Karpas-422 (cell line): ENCODE measurements at regions not wholly inside any gene's neighbourhood (a gene's known extent, or its start where the extent isn't known, plus 50 kb on each side); places are given as distances from the start of the nearest gene placed in this dataset.

Source experiments
- DNase-seq: peaks from one replicate; pipeline ENCODE4 v3.0.0-alpha.2; 2015
- H2AFZ ChIP-seq: fragments of 200-600 bp; sonication (generic); 2 replicates; pipeline ENCODE4 v1.6.1; 2014; ENCODE audit warnings: antibody characterized with exemption, low read length, mixed read lengths
- H3K27ac ChIP-seq: fragments of 200-600 bp; sonication (generic); 2 replicates; pipeline ENCODE4 v1.5.1; 2014; ENCODE audit warnings: mild to moderate bottlenecking, low read length, moderate library complexity
- H3K27me3 ChIP-seq: fragments of 200-600 bp; sonication (generic); 2 replicates; pipeline ENCODE4 v1.6.1; 2014; ENCODE audit warnings: low read length, mixed read lengths
- H3K36me3 ChIP-seq: fragments of 200-600 bp; sonication (generic); 2 replicates; pipeline ENCODE4 v1.6.1; 2014; ENCODE audit warnings: low read length, mixed read lengths; ENCODE audit not compliant: insufficient read depth
- H3K4me1 ChIP-seq: fragments of 200-600 bp; sonication (generic); 2 replicates; pipeline ENCODE4 v1.6.1; 2014; ENCODE audit warnings: mild to moderate bottlenecking, low read length, mixed read lengths
- H3K4me2 ChIP-seq: fragments of 200-600 bp; sonication (generic); 2 replicates; pipeline ENCODE4 v1.6.1; 2014; ENCODE audit warnings: low read length, low read depth, mild to moderate bottlenecking; ENCODE audit not compliant: poor library complexity, severe bottlenecking
- H3K4me3 ChIP-seq: fragments of 200-600 bp; sonication (generic); 2 replicates; pipeline ENCODE4 v1.5.1; 2014; ENCODE audit warnings: mild to moderate bottlenecking, antibody characterized with exemption, low read length, mixed read lengths
- H3K79me2 ChIP-seq: fragments of 200-600 bp; sonication (generic); 2 replicates; pipeline ENCODE4 v1.6.1; 2014; ENCODE audit warnings: mild to moderate bottlenecking, low read length, mixed read lengths
- H3K9ac ChIP-seq: fragments of 200-600 bp; sonication (generic); 2 replicates; pipeline ENCODE4 v1.6.0; 2014; ENCODE audit warnings: low read length
- H3K9me2 ChIP-seq: fragments of 200-600 bp; sonication (generic), shearing (Covaris generic); replicated peaks from 2 replicates; pipeline ENCODE4 v1.6.0; 2014; ENCODE audit warnings: mild to moderate bottlenecking, low read length, moderate library complexity; ENCODE audit not compliant: insufficient read depth
- H3K9me3 ChIP-seq: fragments of 300-700, 200-600 bp; sonication (generic); 2 replicates; pipeline ENCODE4 v1.6.1; 2014; ENCODE audit warnings: low read length, mixed read lengths
- H4K20me1 ChIP-seq: fragments of 200-600 bp; sonication (generic); 2 replicates; pipeline ENCODE4 v1.6.1; 2014; ENCODE audit warnings: mild to moderate bottlenecking, antibody characterized with exemption, low read length, low read depth; ENCODE audit not compliant: insufficient read depth

- H3K9me2 ChIP-seq, result no peaks in the 10 kb centered on the region
- no peaks in the 10 kb centered on the region for H3K36me3 ChIP-seq
- H3K9me3 ChIP-seq, result no peaks in the 10 kb centered on the region
- no peak for DNase-seq
- no peaks in the 10 kb centered on the region for H3K4me1 ChIP-seq
- H2AFZ ChIP-seq, result no peak overlapping the region
- H3K27ac ChIP-seq, result no peak overlapping the region
- H3K9ac ChIP-seq, result no peak overlapping the region
- no peaks in the 10 kb centered on the region for H4K20me1 ChIP-seq
- H3K79me2 ChIP-seq, result no peaks in the 10 kb centered on the region
- no peak overlapping the region for H3K4me3 ChIP-seq
- no peak overlapping the region for H3K4me2 ChIP-seq
- H3K27me3 ChIP-seq, result no peaks in the 10 kb centered on the region
These were observed 76.8 kb upstream of the RANBP3L start for GRCh38 chr5:36378551-36378950.

GRCh38 chr5:36382890-36383289, 81.2 kb upstream of the RANBP3L start:
- no peak for DNase-seq
- no peaks in the 10 kb centered on the region for H3K27me3 ChIP-seq

GRCh38 chr5:36383942-36384341, 82.2 kb upstream of the RANBP3L start:
- Histone ChIP-seq H3K36me3 (no peaks in the 10 kb centered on the region), H3K4me3 (no peak overlapping the region), H3K9me2 (no peaks in the 10 kb centered on the region), H3K9ac (no peak overlapping the region), H3K4me2 (no peak overlapping the region), H3K27me3 (no peaks in the 10 kb centered on the region), H4K20me1 (no peaks in the 10 kb centered on the region), H3K9me3 (no peaks in the 10 kb centered on the region), H2AFZ (0 out of 2 replicates have a peak overlapping the region, but pooled peaks have one; percentile 28), H3K27ac (no peak overlapping the region), H3K4me1 (no peaks in the 10 kb centered on the region), H3K79me2 (no peaks in the 10 kb centered on the region)
- no peak for DNase-seq

More at GRCh38 chr5:36382890-36383289, 81.2 kb upstream of the RANBP3L start:
- Histone ChIP-seq H3K36me3 (no peaks in the 10 kb centered on the region), H3K4me3 (no peak overlapping the region), H4K20me1 (no peaks in the 10 kb centered on the region), H3K9ac (no peak overlapping the region), H3K27ac (no peak overlapping the region), H3K79me2 (no peaks in the 10 kb centered on the region), H3K9me3 (no peaks in the 10 kb centered on the region), H3K4me1 (no peaks in the 10 kb centered on the region), H3K4me2 (no peak overlapping the region), H3K9me2 (no peaks in the 10 kb centered on the region), H2AFZ (no peak overlapping the region)

- no peak overlapping the region for H3K4me3 ChIP-seq
- H3K27me3 ChIP-seq, result no peaks in the 10 kb centered on the region
- H3K79me2 ChIP-seq, result no peaks in the 10 kb centered on the region
- DNase-seq, result no peak
- H3K9me2 ChIP-seq, result no peaks in the 10 kb centered on the region
- no peaks in the 10 kb centered on the region for H3K4me1 ChIP-seq
- H3K27ac ChIP-seq, result no peak overlapping the region
- H2AFZ ChIP-seq, result no peak overlapping the region
- no peak overlapping the region for H3K4me2 ChIP-seq
- H3K9me3 ChIP-seq, result no peaks in the 10 kb centered on the region
- no peaks in the 10 kb centered on the region for H4K20me1 ChIP-seq
- no peak overlapping the region for H3K9ac ChIP-seq
- H3K36me3 ChIP-seq, result no peaks in the 10 kb centered on the region
These were observed 83.1 kb upstream of the RANBP3L start for GRCh38 chr5:36384845-36385244.

DNA sequence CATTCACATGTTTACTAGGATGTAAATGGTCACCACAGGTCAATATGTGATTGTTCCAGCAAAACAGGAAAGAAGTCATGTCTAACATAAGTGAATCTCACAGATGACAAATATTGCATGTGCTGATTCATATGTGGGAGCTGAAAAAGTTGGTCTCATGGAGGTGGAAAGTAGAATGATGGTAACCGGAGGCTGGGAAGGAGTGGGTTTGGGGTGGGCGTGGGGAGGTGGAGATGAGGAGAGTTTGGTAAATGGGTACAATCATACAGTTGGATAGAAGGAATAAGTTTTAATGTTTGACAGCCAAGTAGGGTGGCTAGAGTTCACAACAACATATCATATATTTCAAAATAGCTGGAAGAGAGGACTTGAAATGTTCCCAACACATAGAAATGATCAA, 83.8 kb upstream of the RANBP3L start:
- Histone ChIP-seq H3K4me3 (no peak overlapping the region), H3K4me2 (no peak overlapping the region), H3K27ac (no peak overlapping the region), H3K36me3 (no peaks in the 10 kb centered on the region), H3K9me3 (no peaks in the 10 kb centered on the region), H4K20me1 (no peaks in the 10 kb centered on the region), H3K9ac (no peak overlapping the region), H2AFZ (no peak overlapping the region), H3K4me1 (no peaks in the 10 kb centered on the region), H3K27me3 (no peaks in the 10 kb centered on the region), H3K79me2 (no peaks in the 10 kb centered on the region), H3K9me2 (no peaks in the 10 kb centered on the region)
- no peak for DNase-seq

GRCh38 chr5:36388288-36388687, 86.6 kb upstream of the RANBP3L start:
- Histone ChIP-seq H2AFZ (no peak overlapping the region), H3K27ac (no peak overlapping the region), H3K9ac (no peak overlapping the region), H4K20me1 (no peaks in the 10 kb centered on the region), H3K36me3 (no peaks in the 10 kb centered on the region), H3K9me3 (no peaks in the 10 kb centered on the region), H3K4me1 (no peaks in the 10 kb centered on the region), H3K4me2 (no peak overlapping the region), H3K27me3 (no peaks in the 10 kb centered on the region), H3K9me2 (no peaks in the 10 kb centered on the region), H3K79me2 (no peaks in the 10 kb centered on the region), H3K4me3 (no peak overlapping the region)
- no peak for DNase-seq

DNA sequence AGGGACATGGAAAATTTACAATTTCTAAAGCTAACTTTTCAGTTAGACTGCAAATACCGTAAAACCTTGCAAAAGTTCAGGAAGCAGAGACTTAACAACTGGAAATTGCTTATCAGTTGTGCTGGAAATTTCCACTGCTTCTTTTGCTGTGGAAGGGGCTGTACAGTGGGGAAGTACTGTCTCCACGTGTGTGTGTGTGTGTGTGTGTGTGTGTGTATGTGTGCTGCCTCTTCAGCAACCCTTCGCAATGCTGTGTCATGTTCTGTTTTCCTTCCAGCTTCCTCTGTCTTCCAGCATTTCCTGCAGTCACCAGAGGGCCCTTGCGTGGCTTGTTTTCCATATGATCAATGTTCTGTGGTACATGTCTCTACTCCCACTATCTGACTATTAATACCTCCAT, 87.5 kb upstream of the RANBP3L start:
- Histone ChIP-seq H3K4me2 (no peak overlapping the region), H3K4me1 (no peaks in the 10 kb centered on the region), H3K36me3 (no peaks in the 10 kb centered on the region), H3K9me2 (no peaks in the 10 kb centered on the region), H3K4me3 (no peak overlapping the region), H3K79me2 (no peaks in the 10 kb centered on the region), H4K20me1 (no peaks in the 10 kb centered on the region), H3K27me3 (no peaks in the 10 kb centered on the region), H3K9ac (no peak overlapping the region), H3K9me3 (no peaks in the 10 kb centered on the region), H3K27ac (no peak overlapping the region), H2AFZ (no peak overlapping the region)
- DNase-seq, result no peak

DNA sequence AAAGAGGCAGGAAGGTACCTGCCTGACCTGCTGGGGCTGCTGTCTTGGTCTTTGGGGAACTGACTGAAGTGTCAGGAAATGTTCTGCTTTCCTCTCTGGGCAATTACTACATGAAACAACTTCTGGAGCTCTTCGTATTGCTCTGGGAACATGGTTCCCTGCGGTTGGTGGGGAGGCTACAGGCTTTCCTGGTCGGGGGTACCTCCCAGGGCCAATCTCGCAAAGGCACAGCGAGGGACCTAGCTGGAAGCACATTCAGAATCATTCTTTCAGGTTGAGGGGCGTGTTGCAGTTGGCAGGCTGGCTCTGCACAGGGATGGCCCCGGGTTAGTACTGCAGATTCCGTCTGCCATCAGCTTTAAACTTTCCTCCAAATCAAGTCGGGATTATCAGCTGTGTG, 88.9 kb upstream of the RANBP3L start:
- Histone ChIP-seq H3K4me2 (no peak overlapping the region), H2AFZ (no peak overlapping the region), H3K4me3 (no peak overlapping the region), H3K4me1 (no peaks in the 10 kb centered on the region), H3K36me3 (no peaks in the 10 kb centered on the region), H3K27me3 (no peaks in the 10 kb centered on the region), H3K27ac (no peak overlapping the region), H3K9me3 (no peaks in the 10 kb centered on the region), H4K20me1 (no peaks in the 10 kb centered on the region), H3K9ac (no peak overlapping the region), H3K9me2 (no peaks in the 10 kb centered on the region), H3K79me2 (no peaks in the 10 kb centered on the region)
- DNase-seq, result no peak

DNA sequence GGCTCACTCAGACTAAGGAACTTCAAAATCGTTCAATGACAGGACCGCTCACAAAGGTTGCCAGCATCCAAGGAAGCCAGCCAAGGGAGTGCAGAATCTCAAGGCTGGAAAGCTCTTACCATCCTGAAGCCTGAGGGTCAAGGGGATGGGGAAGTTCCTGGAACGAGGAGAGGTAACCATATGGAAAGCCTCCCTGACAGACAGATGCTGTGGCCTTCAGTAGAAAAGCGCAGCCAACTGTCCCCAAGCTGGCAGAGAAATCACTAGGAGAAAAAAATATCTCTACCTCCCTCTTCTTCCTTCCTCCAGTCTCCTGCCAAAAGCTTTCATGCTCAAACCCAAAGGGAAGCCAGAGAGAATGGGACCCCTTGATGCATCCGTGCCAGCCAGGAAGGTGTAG, 90.5 kb upstream of the RANBP3L start:
- no peak overlapping the region for H3K27ac ChIP-seq
- H4K20me1 ChIP-seq, result no peaks in the 10 kb centered on the region
- H3K9me2 ChIP-seq, result no peaks in the 10 kb centered on the region
- H2AFZ ChIP-seq, result no peak overlapping the region
- no peaks in the 10 kb centered on the region for H3K9me3 ChIP-seq
- no peak overlapping the region for H3K9ac ChIP-seq
- H3K4me3 ChIP-seq, result no peak overlapping the region
- no peaks in the 10 kb centered on the region for H3K79me2 ChIP-seq
- no peaks in the 10 kb centered on the region for H3K36me3 ChIP-seq
- no peak overlapping the region for H3K4me2 ChIP-seq
- H3K27me3 ChIP-seq, result no peaks in the 10 kb centered on the region
- peaks cover 3% of the 10 kb centered on the region; the same call in 1 of the 2 replicates for H3K4me1 ChIP-seq
- DNase-seq, result no peak
